ENCODE measurements at regions not wholly inside any gene's neighbourhood (a gene's known extent, or its start where the extent isn't known, plus 50 kb on each side); places are given as distances from the start of the nearest gene placed in this dataset.

- Mint-ChIP-seq H3K9me3 (no peaks in the 10 kb centered on the region), H3K27me3 (peaks cover 29% of the 10 kb centered on the region), H3K4me1 (no peaks in the 10 kb centered on the region), H3K4me3 (no peak overlapping the region), H3K36me3 (no peaks in the 10 kb centered on the region), H3K27ac (no peak overlapping the region)
- DNase-seq: no peak
Observed at GRCh38 chr17:79316805-79317204, 242.2 kb downstream of the ENGASE start.

DNA sequence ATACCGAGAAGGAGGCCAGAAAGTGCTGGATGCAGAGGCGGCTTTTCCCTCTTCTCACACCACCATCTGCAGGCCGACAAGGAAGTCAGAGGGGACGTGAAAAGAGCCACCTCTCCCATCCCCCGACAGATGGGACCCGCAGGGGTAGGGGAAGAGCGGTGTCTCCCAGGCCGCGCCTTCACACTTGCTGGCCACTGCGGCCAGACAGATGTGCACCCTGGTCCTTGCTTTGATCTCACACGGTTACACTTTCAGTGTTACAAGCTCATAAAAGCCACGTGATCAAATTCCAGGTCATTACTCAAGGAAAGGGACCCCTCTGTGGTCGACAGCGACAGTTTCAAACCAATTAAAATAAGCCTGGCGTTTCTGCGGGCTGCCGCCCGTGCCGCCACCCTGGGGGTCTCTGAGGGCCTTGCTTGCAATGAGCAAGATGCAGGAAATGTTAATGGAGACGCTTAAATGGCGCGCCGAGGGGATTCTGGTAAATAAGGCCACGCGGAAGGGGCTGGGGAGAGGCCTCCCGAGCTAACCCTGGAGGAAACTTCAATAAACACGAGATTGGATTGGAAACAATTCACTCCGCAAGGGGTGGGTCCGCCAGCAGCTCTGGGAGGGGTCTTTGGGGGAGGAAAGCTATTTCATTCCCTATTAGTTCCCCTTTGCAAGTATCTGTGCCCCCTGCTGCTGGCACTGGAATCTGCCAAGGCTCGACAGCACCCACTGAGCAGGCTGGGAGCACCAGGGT lies 240.9 kb downstream of the ENGASE start:
- H3K27me3 Mint-ChIP-seq: peaks cover 32% of the 10 kb centered on the region
- H3K4me3 Mint-ChIP-seq: no peak overlapping the region
- no peak for DNase-seq
- H3K27ac Mint-ChIP-seq: no peak overlapping the region
- no peaks in the 10 kb centered on the region for H3K9me3 Mint-ChIP-seq
- no peaks in the 10 kb centered on the region for H3K36me3 Mint-ChIP-seq
- no peaks in the 10 kb centered on the region for H3K4me1 Mint-ChIP-seq

DNA sequence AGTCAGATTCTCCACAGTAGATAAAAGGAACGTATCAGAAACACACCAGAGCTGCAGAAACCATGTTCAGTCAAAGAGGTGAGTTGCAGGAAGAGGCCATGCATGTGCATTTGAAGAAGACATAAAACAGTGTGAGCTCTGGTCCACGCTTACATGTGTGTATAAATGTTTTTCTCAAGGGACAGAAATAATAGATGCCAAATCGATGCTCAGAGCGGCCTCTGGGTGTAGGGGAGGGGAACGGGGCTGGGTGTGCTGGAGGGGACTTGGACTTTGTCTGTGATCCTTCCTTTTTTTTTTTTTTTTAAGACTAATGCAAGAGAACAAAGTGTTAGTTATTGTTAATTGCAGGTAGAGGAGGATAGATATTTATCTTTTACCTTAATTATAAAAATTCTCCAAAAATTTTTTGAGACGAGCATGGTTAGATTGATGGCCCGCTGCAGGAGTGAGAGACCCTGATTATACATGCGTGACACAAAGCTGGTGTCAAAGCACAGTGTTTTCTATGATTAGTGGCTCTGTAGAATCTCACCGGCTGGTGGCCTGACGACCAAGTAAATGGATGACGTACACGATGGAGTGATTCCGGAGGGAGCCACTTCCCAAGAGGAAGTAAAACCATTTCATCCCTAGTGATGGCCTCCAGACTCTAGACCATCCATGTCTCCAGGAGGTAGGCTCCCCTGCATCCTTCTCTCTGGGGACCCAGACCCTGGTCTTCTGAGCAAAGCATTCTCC lies 240.2 kb downstream of the ENGASE start:
- Mint-ChIP-seq H3K27ac (no peak overlapping the region), H3K36me3 (no peaks in the 10 kb centered on the region), H3K4me3 (no peak overlapping the region), H3K27me3 (peaks cover 38% of the 10 kb centered on the region), H3K4me1 (no peaks in the 10 kb centered on the region), H3K9me3 (no peaks in the 10 kb centered on the region)
- no peak for DNase-seq

DNA sequence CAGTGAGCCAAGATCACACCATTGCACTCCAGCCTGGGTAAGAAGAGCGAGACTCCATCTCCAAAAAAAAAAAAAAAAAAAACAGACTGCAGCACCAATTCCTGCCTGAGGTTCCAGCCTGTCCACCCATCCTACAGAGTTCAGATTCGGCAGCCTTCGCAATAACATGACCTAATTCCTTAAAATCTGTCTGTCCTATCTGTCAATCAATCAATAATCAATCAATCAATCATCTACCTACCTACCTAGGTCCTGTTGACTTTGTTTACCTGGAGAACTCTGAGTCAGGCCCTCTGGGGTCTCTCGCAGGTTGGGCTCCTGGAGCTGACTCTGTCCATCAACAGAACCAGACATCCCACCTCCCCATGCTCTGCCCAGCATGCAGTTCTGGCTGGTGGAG lies 236.7 kb downstream of the ENGASE start:
- Mint-ChIP-seq H3K4me3 (no peak overlapping the region), H3K9me3 (no peaks in the 10 kb centered on the region), H3K4me1 (no peaks in the 10 kb centered on the region), H3K27me3 (peaks cover 43% of the 10 kb centered on the region), H3K27ac (no peak overlapping the region), H3K36me3 (no peaks in the 10 kb centered on the region)
- DNase-seq: no peak

- peaks cover 39% of the 10 kb centered on the region for H3K27me3 Mint-ChIP-seq
- no peak overlapping the region for H3K27ac Mint-ChIP-seq
- no peaks in the 10 kb centered on the region for H3K4me1 Mint-ChIP-seq
- no peak overlapping the region for H3K4me3 Mint-ChIP-seq
- no peaks in the 10 kb centered on the region for H3K36me3 Mint-ChIP-seq
- H3K9me3 Mint-ChIP-seq: no peaks in the 10 kb centered on the region
- DNase-seq: no peak
Observed at GRCh38 chr17:79306424-79307318, 232.0 kb downstream of the ENGASE start.

DNA sequence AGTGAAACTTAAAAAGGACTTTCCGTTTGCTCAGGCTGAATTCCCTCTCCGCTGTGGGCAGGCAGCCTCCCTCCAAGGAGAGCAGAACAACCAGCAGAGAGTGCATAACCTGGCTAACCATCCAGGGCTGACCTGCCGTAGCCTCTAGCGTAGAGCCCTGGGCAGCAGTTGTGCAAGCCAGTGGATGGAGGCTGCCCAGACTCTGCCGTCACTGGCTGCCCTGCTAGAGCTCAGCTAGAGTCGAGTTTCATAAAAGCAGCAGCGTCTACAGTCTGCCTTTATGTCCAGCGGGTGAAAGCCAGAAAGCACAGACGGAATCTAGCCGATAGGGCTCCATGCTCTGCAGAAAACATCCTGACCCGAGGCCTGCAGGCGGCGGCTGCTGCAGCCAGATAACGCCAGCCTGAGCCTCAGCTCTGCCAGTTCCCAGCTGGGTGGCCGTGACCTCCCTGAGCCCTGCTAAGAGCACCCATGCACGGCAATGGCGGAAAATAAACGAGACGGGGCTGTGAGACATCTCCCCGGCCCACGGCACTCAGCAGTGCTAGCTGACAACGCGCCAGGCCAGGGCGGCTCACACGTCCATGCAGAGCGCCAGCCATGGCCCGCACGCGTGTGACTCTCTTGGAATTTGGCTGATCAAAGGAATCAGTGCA lies 231.3 kb downstream of the ENGASE start:
- no peak overlapping the region for H3K27ac Mint-ChIP-seq
- H3K27me3 Mint-ChIP-seq: peaks cover 39% of the 10 kb centered on the region
- no peaks in the 10 kb centered on the region for H3K9me3 Mint-ChIP-seq
- H3K4me3 Mint-ChIP-seq: no peak overlapping the region
- H3K36me3 Mint-ChIP-seq: no peaks in the 10 kb centered on the region
- H3K4me1 Mint-ChIP-seq: no peaks in the 10 kb centered on the region
- DNase-seq: no peak

- H3K9me3 Mint-ChIP-seq: no peaks in the 10 kb centered on the region
- H3K4me1 Mint-ChIP-seq: no peaks in the 10 kb centered on the region
- H3K36me3 Mint-ChIP-seq: no peaks in the 10 kb centered on the region
- H3K4me3 Mint-ChIP-seq: no peak overlapping the region
- H3K27me3 Mint-ChIP-seq: peaks cover 35% of the 10 kb centered on the region
- no peak overlapping the region for H3K27ac Mint-ChIP-seq
- no peak for DNase-seq
Observed at GRCh38 chr17:79305376-79305767, 230.7 kb downstream of the ENGASE start.

- Mint-ChIP-seq H3K4me1 (no peaks in the 10 kb centered on the region), H3K27ac (no peak overlapping the region), H3K36me3 (no peaks in the 10 kb centered on the region), H3K27me3 (peaks cover 31% of the 10 kb centered on the region), H3K9me3 (no peaks in the 10 kb centered on the region), H3K4me3 (no peak overlapping the region)
- no peak for DNase-seq
Observed at GRCh38 chr17:79304884-79305283, 230.3 kb downstream of the ENGASE start.

DNA sequence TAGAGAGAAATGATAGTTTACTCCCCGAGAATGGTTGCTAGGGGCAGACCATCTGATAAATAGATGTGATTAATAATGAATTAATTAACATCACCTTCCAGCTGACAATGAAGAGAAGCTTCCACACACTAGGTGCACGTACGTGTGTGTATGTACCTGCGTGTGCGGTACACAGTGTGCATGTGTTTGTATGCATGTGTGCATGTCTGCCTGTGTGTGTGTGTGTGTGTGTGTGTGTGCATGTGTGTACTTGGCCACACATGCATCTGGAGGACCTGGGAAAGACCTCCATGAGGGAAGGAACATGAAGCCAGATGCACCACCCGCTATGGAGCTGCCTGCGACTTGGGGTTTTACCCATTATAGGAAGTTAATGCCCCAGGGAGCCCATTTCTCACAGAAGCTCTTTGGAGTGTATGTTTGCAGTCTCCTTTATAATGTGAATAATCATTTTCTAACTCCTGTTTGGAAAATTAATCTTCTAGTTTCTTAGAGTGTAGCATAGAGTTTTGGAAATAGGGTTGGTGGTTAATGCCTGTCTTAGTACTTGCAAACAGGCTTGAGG lies 229.1 kb downstream of the ENGASE start:
- peaks cover 24% of the 10 kb centered on the region for H3K27me3 Mint-ChIP-seq
- DNase-seq: no peak
- no peaks in the 10 kb centered on the region for H3K36me3 Mint-ChIP-seq
- no peak overlapping the region for H3K4me3 Mint-ChIP-seq
- no peaks in the 10 kb centered on the region for H3K9me3 Mint-ChIP-seq
- H3K27ac Mint-ChIP-seq: no peak overlapping the region
- no peaks in the 10 kb centered on the region for H3K4me1 Mint-ChIP-seq

DNA sequence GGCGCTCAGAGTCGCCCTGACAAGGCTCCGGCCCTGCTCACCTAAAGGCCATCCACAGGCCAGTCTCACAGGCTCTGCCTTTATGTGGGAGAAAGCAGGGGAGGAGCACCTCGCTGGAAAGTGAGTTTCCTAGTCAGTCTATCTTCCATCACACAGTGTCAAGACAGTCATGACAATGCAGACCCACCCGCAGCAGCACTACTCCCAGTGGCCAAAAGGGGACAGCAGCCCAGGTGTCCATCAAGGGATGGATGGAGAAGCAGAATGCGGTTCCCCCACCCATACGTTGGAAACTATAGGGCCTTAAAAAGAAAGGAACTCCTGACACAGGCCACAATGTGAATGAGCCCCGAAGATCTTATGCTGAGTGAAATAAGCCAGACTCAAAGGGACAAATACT lies 226.8 kb downstream of the ENGASE start:
- H3K36me3 Mint-ChIP-seq: no peaks in the 10 kb centered on the region
- H3K4me1 Mint-ChIP-seq: no peaks in the 10 kb centered on the region
- no peaks in the 10 kb centered on the region for H3K9me3 Mint-ChIP-seq
- H3K27ac Mint-ChIP-seq: no peak overlapping the region
- no peak for DNase-seq
- no peak overlapping the region for H3K4me3 Mint-ChIP-seq
- peaks cover 23% of the 10 kb centered on the region for H3K27me3 Mint-ChIP-seq

- peaks cover 22% of the 10 kb centered on the region for H3K27me3 Mint-ChIP-seq
- H3K27ac Mint-ChIP-seq: no peak overlapping the region
- H3K4me1 Mint-ChIP-seq: no peaks in the 10 kb centered on the region
- no peaks in the 10 kb centered on the region for H3K36me3 Mint-ChIP-seq
- H3K9me3 Mint-ChIP-seq: no peaks in the 10 kb centered on the region
- H3K4me3 Mint-ChIP-seq: no peak overlapping the region
- no peak for DNase-seq
Observed at GRCh38 chr17:79299349-79299748, 224.7 kb downstream of the ENGASE start.

GRCh38 chr17:79298799-79299198 lies 224.2 kb downstream of the ENGASE start:
- no peaks in the 10 kb centered on the region for H3K36me3 Mint-ChIP-seq
- peaks cover 26% of the 10 kb centered on the region for H3K27me3 Mint-ChIP-seq
- H3K4me3 Mint-ChIP-seq: no peak overlapping the region
- H3K9me3 Mint-ChIP-seq: no peaks in the 10 kb centered on the region
- no peaks in the 10 kb centered on the region for H3K4me1 Mint-ChIP-seq
- DNase-seq: no peak
- H3K27ac Mint-ChIP-seq: no peak overlapping the region

- Mint-ChIP-seq H3K27me3 (peaks cover 39% of the 10 kb centered on the region), H3K4me1 (no peaks in the 10 kb centered on the region), H3K36me3 (no peaks in the 10 kb centered on the region), H3K4me3 (no peak overlapping the region), H3K9me3 (no peaks in the 10 kb centered on the region), H3K27ac (no peak overlapping the region)
- DNase-seq: no peak
Observed at GRCh38 chr17:79296243-79296642, 221.6 kb downstream of the ENGASE start.

GRCh38 chr17:79295307-79295706 lies 220.7 kb downstream of the ENGASE start:
- Mint-ChIP-seq H3K27me3 (peaks cover 39% of the 10 kb centered on the region), H3K27ac (no peak overlapping the region), H3K36me3 (no peaks in the 10 kb centered on the region), H3K4me1 (no peaks in the 10 kb centered on the region), H3K9me3 (no peaks in the 10 kb centered on the region), H3K4me3 (no peak overlapping the region)
- DNase-seq: no peak

Measured in activated naive CD8-positive, alpha-beta T cell treated with anti-CD3 and anti-CD28 coated beads for 36 hours (primary cell).